HuH-7.5 (cell line): ENCODE measurements at regions not wholly inside any gene's neighbourhood (a gene's known extent, or its start where the extent isn't known, plus 50 kb on each side); places are given as distances from the start of the nearest gene placed in this dataset.
"Not testable (repeated sequence)": the region's sequence is repeated elsewhere in the genome, so short reads cannot be mapped to it uniquely, and the experiment has no call there.

Experiments used
- DNase-seq: peaks from one replicate; pipeline ENCODE4 v3.0.0; 2011; ENCODE audit warnings: low spot score

DNA sequence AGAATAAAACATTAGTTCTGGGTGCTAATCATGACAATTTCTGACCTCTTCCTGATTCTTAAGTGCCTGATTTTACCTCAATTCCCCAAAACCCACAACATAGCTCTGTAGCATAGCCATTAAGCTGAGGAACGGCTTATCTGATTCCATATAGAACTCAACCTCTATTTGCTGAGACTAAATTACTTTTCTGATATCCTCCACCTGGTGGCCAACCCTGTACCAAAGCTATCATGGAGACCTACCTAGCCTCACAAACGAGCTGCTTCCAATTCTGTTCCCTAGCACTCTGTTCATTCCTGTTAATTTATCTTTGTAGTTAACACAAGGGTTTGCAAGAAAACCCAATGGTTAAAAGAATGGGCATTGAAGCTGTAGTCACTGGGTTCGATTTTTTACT lies 245.2 kb downstream of the PLOD2 start:
- DNase-seq: no peak

DNA sequence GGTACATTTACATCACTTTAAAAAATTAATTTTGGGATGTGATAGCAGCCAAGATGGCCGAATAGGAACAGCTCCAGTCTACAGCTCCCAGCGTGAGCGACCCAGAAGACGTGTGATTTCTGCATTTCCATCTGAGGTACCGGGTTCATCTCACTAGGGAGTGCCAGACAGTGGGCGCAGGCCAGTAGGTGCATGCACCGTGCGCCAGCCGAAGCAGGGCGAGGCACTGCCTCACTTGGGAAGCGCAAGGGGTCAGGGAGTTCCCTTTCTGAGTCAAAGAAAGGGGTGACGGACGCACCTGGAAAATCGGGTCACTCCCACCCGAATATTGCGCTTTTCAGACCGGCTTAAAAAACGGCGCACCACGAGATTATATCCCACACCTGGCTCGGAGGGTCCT lies 233.2 kb downstream of the PLOD2 start:
- DNase-seq: not testable (repeated sequence)

DNA sequence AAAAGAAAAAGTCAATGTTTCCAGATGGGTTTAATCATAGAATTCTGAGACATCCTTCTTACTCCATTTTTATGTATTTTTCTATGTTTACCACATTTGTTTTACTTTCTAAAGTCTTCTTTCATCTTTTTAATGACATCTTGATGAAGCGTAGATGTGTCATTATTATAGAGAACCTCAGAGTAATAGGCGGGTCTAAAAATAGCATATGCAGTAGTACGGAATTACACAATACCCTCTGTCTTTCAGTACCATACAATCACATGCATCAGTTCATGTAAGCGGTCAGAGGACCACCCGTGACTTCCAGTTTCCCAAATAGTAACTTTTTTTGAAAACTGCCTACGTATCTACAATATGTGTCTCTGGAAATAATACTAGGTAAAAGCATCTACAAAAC lies 224.0 kb downstream of the PLOD2 start:
- DNase-seq: no peak

DNA sequence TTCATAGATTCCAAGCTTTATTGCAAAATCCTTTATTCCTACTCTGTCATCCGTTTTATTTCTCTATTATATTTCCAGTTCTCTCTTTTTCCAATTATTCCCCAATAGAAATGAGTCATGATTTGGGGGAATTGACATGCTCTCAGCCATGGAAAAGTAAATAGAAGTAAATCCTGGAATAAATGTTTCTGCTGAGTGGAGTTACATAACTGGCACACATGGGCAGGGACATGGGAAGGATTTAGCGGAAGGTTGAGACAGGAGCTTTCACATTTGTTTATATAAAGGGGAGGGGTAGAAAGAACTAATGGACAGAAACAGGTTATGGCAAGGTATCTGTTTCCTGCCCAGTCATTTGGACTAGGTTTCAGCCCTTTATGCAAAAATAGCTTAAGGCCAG lies 221.6 kb downstream of the PLOD2 start:
- DNase-seq: no peak

DNA sequence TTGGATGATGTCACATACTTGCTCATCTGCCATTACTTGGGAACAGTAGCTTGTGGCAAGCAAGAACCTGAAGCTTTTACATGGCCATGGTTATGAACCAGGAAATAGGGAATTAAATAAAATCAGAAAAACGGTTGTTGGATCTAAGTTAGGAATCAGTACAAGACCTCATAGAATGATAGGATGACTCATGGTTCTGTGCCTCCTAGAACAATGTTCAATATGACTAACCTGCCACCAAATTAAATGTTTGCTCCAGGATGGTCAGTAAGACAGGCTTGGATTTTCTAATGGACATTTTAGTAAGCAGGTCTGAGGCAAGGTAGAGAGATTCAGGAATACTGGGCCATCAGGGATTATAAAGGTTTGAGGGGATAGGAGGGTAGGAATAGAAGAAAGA lies 218.9 kb downstream of the PLOD2 start:
- DNase-seq: no peak

DNA sequence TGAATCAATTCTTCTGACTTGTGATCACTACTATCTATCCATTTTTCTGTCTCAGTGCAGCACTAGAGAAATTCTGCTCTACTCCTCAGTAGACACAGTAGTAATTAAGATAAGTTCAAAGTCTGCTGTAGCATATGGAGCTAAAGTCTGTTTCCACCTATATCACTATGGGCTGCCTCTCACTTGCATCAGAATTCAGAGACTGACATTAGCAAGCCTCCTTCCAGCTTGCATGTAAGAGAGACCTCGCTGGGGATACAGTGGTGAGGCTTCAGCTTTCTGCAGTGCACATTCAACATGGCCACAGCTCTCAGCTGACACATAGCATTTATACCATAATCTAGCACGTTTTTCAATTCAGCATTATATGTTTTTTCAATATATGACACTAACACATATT lies 217.0 kb downstream of the PLOD2 start:
- DNase-seq: no peak

DNA sequence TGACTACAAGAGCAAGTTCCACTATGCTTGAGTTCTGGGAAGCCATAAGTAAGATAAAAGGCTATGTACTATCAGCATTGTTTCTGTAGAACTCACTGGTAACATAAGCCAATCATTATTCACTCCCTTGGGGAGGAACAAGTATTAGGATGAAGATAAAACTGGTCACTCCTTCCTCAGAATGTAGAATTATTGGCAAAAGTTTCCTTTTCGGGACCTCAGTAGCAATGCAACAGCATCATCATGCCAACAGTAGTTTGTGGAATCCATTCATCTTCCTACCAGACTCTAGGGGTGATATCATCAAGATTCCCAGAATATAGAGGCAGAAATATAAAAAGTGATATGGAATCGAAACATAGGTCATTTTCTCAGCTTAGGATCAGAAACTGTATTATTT lies 209.5 kb downstream of the PLOD2 start:
- no peak for DNase-seq

DNA sequence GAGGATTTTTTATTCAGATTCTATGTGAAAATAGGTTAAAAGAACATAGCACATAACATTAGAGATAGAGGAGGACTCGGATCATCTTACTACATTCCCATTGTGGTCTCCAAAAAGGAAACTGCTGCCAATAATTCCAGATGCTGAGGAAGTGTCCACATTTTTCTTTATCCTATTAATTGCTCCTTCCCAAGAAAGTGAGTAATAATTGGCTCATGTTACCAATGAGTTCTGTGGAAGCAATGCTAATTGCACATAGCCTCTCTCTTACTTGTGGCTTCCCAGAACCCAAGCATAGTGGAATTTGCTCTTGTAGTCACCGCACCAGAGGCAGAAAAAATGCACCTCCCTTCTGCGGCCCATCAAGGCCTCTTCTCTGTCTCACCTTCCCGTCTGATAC lies 208.4 kb downstream of the PLOD2 start:
- DNase-seq: no peak

DNA sequence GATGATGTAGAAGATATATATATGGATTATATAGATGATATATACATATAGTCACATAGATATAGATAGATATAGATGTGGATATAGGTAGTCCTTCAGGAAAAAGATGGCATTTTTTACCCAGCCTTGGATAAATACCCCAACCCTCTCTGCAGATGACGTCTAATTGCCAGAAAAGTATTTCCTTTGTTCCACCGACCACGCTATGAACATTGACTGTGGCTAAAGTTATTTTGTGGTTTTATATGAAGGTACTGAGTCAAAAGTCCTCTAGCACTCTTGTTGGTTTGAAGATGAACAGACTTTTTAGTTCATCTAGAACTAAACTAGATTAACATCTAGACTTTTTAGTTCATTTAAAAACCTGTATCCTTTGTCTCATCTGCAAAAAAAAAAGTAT lies 207.7 kb downstream of the PLOD2 start:
- no peak for DNase-seq

DNA sequence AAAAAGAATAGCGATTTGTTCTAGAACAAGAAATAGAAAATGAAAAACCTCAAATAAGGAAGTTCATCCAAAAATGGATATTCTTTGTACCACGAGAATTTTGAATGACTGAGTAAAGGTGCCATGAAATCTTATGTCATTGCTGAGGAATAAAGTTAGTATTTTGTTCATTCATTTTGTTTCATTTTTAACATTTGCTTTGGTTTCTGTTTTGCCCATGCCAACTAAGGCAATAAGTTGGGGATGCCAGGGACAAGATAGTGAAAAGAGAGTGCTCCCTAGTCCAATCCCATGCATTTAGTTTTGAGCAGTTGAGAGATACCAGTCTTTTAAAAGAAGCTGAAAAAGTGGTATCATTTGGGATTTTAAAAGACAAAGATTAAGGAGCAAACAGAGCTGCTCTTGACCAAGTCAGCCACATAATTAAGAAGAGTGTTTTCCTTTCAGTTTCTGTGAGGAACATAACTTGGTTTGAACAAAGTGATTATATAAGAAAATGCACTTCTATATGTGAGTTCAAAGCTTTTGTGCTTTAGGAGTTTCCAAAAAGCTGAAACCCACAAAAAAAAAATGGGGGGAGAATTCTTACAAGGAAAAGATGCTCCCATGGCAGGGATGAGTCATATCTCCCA lies 201.4 kb downstream of the PLOD2 start:
- DNase-seq: no peak

DNA sequence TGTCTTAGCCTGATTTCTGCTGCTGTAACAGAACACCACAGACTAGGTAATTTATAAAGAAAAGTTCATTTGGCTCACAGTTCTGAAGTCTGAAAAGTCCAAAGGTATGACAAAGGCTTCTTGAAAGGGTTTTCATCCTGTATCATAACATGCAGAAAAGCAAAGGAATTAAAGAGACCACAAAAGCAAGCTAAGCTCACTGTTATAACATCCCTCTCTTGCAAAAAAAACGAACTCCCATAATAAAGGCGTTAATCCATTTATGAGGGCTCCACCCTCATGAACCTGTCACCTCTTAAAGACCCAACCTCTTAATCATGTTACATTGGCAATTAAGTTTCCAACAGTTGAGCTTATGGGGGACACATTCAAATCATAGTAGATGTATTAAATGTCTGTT lies 197.9 kb downstream of the PLOD2 start:
- no peak for DNase-seq

DNA sequence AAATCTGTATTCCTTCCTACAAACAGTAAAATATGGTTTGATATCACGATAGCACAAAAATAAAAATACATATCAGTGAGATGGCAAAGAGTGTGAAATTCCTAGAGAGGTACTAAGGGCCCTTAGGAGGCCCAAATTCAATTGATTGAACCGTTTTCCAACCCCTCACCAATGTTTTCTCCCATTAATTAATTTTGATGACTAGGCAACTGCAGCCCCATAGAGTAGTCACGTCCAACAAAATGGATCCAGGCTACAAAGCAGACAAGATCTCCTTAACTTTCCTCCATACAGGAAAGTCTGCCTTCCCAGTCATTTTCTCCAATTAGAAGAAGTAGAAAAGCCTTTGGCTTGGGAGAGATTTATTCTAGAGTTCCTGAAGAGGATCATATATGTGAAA lies 193.9 kb downstream of the PLOD2 start:
- DNase-seq: no peak

DNA sequence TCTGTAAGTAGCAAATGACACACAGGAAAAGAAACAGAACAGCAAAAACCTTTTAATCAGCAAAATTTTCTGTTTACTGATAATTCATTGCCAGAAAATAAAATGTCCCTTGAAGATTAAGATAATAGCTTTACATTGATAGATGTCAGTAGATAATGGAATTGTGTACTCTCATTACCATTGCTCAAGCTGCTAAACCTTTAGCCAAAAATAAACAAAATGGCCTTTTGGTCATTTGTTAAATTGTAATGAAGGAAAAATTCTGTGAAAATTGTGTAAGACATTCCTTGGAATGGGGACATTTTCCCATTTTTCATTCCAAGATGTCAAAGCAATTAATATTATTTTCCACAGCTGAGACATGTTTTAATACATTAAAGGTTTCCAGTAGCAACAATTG lies 189.8 kb downstream of the PLOD2 start:
- DNase-seq: no peak

DNA sequence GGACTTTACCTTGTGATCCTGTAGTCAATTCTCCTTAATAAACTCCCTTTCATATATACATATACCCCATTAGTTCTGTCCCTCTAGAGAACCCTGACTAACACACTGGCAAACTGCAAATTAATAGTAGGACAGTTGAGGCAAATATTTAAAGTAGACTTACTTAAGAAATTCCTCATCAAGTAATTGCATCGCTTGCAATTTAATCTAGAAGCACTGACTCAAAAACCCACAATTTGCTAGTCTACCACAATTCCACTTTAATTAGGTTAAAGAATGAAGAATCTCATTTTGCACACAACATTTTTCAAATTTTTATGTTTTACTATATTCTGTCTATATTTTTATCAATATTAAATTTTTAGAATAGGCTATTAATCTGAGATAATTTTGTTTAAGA lies 188.1 kb downstream of the PLOD2 start:
- DNase-seq: no peak

DNA sequence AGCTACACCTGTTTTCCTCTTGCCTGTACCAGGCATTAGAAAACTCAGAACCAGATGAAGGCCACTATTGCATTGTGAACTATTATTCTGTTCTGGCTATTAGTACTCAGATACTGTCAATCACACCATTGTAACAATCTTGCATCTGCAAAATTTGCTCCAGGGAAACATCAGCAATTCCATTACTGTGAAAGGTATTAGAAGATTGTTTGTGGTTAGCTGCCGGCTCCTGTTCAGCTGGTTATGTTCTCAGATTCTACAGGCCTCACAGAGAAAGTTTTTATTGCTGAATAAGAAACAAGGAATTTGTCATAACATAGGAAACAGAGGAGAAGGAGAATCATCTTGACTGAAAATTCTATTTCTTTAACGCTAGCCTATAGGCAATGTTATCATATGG lies 179.9 kb downstream of the PLOD2 start:
- no peak for DNase-seq

DNA sequence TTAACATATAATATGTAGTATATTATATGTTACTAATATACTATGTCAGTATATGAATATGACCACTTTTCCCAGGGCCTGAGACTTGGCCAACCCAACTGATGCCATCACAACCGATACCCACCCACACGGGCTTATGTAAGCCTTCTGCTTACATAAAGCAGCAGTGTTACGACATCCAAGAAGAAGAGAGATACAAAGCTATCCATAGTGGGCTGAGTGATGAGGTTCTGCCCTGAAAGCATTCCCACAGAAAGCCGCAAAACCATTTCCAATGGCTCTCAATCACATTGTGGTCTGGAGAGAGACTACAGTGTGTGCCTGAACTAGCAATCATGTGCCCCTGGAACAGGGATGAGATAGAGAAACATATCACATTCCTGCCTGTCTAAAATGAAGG lies 177.9 kb downstream of the PLOD2 start:
- DNase-seq: no peak
